ENCODE measurements at regions not wholly inside any gene's neighbourhood (a gene's known extent, or its start where the extent isn't known, plus 50 kb on each side); places are given as distances from the start of the nearest gene placed in this dataset.

GRCh38 chr15:70193734-70194133 lies 96.0 kb upstream of the TLE3 start:
- TF ChIP-seq CTCF (IDR thresholded peaks at IDR 0.05; ENCODE audit: poor library complexity) (no peak), EZH2 (IDR thresholded peaks at IDR 0.05; ENCODE audit: borderline replicate concordance) (no peak), EZH2phosphoT487 (IDR thresholded peaks at IDR 0.05; ENCODE audit: low read depth, severe bottlenecking, unreplicated experiment) (no peak)

Data from hepatocyte (in vitro differentiated cells).